Right forelimb (tissue), 1 donor: ENCODE measurements at regions not wholly inside any gene's neighbourhood (a gene's known extent, or its start where the extent isn't known, plus 50 kb on each side); places are given as distances from the start of the nearest gene placed in this dataset.

Source experiments
- DNase-seq: peaks from one replicate; pipeline ENCODE4 v3.0.0-alpha.2; 2018

GRCh38 chr9:129486756-129487657 is 133.9 kb downstream of the C9orf50 start:
- no peak for DNase-seq

GRCh38 chr9:129485145-129485774 is 135.6 kb downstream of the C9orf50 start:
- no peak for DNase-seq

DNA sequence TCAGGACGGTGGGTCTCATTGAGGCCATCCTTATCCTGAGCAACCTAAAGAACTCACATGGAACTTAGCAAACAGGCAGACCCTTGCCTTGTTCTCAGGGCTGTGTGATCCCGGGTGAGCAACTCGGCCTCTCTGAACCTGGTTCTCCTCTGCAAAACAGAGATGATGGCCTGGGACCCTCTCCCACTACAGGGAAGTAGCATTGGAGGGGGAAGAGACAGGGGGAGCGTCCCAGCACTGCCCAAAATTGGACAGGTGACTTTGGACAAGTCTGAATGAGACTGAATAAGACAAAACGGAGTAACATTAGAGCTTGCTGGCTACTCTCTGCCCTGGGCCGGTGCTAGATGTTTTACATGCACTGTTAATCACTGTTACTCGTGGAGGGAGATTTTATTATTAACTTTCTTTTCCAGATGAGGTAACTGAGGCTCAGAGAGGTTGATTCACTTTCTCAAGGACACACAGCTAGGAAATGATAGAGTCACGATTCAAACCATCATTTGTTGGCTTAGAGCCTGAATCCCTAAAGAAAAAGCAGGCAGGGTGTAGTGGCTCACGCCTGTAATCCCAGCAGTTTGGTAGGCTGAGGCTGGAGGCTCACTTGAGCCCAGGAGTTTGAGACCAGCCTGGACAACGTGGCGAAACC is 136.4 kb downstream of the C9orf50 start:
- DNase-seq: no peak

GRCh38 chr9:129483415-129484351 is 137.2 kb downstream of the C9orf50 start:
- DNase-seq: peak; percentile 94

DNA sequence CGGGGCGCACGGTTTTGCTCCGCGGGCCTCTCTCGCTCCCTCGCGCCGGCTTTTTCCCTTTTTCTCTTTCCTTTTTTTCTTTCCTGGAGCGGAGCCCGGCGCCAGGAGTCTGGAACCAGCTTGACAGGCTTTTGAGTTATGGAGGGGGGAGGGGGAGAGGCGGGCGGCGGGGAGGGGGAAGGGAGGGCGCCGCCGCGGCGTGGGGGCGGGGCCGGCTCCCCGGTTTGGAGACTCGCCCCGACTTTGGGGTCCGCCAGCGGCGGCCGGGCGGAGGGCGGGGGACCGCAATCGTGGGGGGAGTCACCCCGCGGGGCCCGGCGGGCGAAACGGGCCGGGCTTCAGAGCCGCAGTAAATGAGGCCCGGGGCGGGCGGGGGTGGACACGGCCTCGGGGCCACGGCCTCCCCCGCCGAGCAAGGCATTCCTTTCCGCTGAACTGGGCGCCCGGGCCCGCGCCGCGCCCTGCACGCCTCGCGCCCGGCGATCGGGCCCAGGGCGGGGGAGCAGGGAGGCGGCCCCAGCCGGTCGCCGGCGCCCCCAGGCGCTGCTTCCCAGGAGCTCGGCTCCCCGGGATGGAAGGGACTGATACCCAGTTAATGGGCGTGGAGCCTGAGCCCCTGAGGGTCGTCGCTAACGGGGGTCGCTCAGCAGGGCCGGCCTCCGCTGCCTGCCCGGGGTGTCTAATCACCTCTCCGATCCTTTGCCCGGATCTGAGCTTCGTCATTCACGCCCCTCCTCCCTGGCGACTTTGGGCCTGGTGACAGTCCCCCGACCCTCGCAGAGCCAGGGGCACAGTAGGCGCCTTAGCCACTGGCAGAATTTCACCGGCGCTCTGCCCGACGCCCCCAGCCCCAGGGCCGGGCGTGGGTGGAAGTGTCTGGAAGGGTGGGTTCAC is 138.1 kb downstream of the C9orf50 start:
- DNase-seq: peak; percentile 92

GRCh38 chr9:129481810-129482511 is 138.9 kb downstream of the C9orf50 start:
- DNase-seq: peak; percentile 82

DNA sequence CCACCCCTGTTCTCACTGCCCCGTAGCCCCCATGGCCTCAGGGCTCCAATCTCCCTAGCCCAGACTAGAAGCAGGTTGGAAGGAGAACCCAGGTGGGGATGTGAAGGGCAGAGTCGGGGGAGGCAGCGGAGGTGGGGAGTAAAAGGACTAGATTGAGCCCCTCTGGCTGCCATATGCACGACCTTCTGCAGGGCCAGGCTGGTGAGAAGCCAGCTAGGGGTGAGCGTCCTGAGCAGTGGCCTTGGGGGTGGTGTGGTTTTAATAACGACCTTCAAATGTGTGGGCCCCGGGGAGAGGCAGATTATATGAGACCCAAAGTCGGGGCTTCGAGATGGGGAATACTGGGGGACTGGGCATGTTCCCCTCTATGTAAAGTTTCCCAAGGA is 139.5 kb downstream of the C9orf50 start:
- no peak for DNase-seq

- no peak for DNase-seq
These were observed 140.2 kb downstream of the C9orf50 start for GRCh38 chr9:129480745-129481144.

DNA sequence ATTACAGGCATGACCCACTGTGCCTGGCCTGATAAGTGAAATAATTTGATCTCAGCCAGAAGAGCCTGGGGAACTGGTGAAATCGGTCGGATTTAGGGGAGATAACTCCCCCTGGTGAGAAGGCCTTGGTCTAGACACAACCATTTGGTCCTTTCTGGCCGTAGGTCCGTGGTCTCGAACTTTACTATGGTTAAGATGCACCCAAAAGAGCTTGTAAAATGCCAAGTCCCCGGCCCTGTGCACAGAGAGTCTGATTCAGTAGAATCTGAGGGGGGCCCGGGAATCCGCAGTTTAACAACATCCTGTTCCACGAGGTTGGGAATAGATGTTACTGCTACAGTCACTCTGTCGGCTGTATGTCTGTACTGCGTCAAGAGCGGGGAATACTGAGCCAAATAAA is 140.7 kb downstream of the C9orf50 start:
- no peak for DNase-seq

- no peak for DNase-seq
These were observed 141.3 kb downstream of the C9orf50 start for GRCh38 chr9:129479631-129480011.

- no peak for DNase-seq
These were observed 141.8 kb downstream of the C9orf50 start for GRCh38 chr9:129478961-129479630.

DNA sequence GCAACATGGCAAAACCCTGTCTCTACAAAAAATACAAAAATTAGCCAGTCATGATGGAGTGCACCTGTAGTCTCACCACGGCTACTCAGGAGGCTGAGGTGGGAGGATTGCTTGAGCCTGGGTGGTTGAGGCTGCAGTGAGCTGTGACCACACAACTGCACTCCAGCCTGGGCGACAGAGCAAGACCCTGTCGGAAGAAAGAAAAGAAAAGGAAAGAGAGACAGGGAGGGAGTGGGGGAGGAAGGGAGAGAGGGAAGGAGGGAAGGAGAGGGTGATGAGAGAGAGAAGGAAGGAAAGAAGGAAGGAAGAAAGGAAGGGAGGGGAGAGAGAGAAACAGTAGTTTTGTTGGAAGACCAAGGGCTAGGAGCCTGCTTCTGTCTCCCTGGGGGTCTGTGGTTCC is 142.4 kb downstream of the C9orf50 start:
- no peak for DNase-seq

DNA sequence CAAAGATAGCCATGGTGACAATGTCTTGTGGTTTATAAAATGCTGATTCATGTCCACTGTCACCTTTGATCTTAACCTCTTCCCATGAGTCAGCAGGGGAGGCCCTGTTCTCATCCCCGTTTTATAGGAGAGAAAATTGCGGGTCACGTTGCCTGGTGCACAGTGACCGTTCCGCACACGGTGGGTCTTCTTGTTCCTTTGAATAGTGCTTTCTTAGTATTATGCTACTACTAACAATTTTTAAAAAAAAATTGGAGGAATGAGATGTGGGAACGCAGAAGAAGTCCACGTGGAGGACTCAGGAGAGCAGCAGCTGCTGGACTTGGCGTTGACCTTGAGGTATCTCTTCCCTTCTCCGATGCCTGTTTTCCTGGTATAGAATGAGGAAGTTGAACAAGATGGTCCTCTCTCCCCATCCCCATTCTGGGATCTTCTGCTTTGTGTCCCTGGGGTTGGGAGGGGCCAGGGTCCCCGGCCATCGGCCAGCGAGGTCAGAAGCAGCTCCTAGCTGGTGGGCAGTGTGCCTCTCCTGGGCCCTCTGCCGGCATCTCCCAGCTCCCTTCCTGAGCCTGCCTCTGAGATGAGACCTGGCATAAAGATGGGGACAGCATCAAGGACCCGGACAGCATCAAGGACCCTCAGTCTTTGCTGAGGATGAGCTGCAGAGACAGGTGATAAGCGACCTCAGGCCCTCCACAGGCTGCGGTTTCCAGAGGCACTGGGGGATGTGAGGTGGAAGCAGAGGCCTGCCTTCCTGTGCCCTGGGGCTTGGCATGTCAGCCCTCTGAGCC is 143.9 kb downstream of the C9orf50 start:
- no peak for DNase-seq

DNA sequence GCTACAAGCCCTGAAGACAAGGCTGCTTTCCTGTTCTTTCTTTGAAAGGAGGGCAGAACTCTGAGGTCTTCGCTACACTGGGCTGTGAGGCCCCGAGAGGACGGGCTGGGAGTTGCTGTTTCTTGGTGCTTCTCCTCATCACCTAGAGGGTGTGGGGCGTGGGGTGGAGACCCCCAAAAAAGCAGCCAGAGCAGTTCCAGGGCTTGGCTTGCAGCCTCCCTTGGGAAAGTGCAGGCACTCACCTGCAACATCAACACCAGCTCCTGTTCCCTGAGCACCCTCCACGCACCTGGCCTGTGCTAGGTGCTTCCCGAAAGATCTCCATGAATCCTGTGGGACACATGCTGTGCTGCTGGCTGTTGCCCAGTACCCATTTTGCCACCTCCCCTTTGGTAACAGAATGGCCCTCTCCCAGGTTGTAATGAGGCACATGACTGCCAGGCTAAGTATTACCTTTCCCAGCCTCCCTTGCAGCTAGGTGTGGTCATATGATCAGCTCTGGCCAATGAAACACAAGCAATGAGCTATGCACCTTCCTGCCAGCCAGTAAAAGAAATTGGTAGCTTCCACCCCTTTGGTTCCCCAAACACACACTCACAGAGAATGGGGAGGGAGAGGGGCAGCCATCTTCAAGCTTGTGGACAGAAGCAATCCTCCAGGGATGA is 146.0 kb downstream of the C9orf50 start:
- DNase-seq: no peak

DNA sequence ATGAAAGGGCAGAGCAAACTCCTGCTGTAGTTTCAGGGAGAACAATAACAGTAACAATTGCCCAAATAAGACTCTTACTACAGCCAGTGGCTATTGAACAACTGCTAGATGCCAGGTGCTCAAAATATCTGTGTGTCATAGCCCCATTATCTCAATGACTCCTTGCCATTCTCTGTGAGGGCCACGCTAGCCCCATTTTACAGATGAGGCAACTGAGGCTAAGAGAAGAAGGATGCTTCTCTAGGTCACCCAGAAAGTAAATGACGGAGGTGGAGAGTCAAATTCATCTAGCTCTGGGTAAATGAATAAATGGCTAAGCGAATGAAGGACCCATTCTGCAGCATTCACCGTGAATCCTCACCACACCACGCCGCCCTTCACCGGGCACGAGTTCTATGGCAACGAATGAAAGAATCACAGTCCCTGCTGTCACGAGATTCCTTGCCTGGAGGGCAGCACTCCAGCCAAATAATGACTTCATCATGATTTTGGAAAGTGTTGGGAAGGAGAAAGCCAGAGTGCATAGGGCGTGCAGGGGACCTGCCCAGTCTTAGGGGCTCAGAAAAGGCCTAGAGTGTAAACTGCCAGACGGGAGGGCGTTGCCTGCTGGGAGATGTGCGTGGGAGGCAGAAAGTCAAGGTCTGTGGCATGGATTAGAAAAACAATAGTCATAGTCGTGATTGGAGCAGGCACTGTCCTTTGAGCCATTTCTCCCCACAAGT is 147.2 kb downstream of the C9orf50 start:
- DNase-seq: no peak

- no peak for DNase-seq
These were observed 148.2 kb downstream of the C9orf50 start for GRCh38 chr9:129472651-129473102.

GRCh38 chr9:129471201-129472019 is 149.5 kb downstream of the C9orf50 start:
- no peak for DNase-seq
